ENCODE measurements at regions not wholly inside any gene's neighbourhood (a gene's known extent, or its start where the extent isn't known, plus 50 kb on each side); places are given as distances from the start of the nearest gene placed in this dataset.
"Not testable (repeated sequence)": the region's sequence is repeated elsewhere in the genome, so short reads cannot be mapped to it uniquely, and the experiment has no call there.

DNA sequence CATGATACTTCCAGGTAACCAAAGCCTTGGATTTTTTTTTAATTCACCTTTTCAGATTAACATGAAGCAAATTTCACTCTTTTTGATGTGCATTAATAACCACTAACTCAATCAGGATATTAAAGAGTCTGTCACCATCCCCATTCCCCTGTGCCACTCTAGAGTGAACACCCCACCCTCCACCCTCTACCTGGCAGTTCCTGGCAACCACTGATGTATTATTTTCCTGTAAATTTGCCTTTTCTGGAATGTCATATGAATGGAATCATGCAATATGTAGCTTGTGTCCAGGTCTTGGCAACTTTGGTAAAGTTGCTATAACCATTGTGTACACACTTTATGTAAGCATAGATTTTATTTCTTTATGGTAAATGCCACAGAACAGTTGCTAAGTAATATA, 627.6 kb downstream of the MCTP2 start:
- DNase-seq (ENCODE audit: low spot score), result no peak
- in situ Hi-C loops (cut with MboI; ENCODE audit: low sequenced_read_pairs, unreplicated experiment), result no loop called here
- TF ChIP-seq, protein P1, sequence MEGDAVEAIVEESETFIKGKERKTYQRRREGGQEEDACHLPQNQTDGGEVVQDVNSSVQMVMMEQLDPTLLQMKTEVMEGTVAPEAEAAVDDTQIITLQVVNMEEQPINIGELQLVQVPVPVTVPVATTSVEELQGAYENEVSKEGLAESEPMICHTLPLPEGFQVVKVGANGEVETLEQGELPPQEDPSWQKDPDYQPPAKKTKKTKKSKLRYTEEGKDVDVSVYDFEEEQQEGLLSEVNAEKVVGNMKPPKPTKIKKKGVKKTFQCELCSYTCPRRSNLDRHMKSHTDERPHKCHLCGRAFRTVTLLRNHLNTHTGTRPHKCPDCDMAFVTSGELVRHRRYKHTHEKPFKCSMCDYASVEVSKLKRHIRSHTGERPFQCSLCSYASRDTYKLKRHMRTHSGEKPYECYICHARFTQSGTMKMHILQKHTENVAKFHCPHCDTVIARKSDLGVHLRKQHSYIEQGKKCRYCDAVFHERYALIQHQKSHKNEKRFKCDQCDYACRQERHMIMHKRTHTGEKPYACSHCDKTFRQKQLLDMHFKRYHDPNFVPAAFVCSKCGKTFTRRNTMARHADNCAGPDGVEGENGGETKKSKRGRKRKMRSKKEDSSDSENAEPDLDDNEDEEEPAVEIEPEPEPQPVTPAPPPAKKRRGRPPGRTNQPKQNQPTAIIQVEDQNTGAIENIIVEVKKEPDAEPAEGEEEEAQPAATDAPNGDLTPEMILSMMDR (IDR thresholded peaks at IDR 0.05; ENCODE audit: borderline replicate concordance, control extremely low read depth, extremely low read depth, insufficient read depth, missing control alignments), result no peak

DNA sequence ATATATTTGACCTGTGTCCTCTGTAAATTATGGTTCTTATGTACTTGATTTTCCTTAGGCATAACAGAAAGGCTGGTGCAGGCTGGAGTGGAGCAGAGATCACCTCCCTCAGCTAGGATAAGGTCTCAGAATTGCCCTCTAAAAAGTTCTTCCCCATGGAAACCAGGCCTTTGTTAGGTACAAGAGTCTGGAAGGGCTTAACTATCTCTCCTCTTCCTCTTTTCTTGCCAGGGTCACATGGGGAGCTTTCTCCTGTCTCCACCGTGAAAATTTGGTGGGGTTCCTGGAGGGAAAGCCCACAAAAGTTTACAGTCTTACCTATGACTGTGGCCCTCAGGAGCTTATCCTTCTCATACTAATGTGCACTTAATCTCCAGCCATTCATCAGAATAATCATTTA, 633.2 kb downstream of the MCTP2 start:
- in situ Hi-C loops (cut with MboI; ENCODE audit: low sequenced_read_pairs, unreplicated experiment), result no loop called here
- TF ChIP-seq, protein P1 (IDR thresholded peaks at IDR 0.05; ENCODE audit: borderline replicate concordance, control extremely low read depth, extremely low read depth, insufficient read depth, missing control alignments), result no peak
- no peak for DNase-seq (ENCODE audit: low spot score)

DNA sequence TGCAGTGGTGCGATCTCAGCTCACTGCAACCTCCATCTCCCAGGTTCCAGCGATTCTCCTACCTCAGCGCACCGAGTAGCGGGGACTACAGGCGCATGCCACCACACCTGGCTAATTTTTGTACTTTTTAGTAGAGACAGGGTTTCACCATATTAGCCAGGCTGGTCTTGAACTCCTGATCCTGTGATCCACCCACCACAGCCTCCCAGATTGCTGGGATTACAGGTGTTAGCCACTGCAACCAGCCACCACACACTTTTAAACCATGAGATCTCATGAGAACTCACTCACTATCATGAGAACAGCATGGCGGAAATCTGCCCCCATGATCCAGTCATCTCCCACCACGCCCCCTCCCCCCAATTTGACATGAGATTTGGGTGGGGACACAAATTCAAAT, 636.9 kb downstream of the MCTP2 start:
- DNase-seq (ENCODE audit: low spot score); in situ Hi-C loops (cut with MboI; ENCODE audit: low sequenced_read_pairs, unreplicated experiment): not testable (repeated sequence)

DNA sequence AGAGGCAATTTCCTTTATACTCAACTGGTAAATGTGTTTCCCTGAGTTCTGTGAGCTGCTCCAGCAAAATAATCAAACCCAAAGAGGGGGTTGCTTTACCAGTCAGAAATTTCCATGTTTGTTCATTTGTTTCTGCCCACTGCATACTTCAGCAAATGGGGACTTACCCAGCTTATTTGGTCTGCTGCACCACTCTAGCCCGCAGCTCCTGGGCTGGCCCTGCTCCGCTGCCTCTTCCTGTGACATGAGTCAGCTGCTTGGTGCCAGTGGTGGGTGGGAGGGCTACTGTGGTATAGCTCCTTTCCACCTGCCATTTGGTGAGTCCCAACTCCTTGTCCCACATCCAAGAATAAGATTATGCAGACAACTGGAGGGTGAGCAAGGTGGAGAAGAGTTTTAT, 644.2 kb downstream of the MCTP2 start:
- DNase-seq (ENCODE audit: low spot score), result no peak
- in situ Hi-C loops (cut with MboI; ENCODE audit: low sequenced_read_pairs, unreplicated experiment), result no loop called here

DNA sequence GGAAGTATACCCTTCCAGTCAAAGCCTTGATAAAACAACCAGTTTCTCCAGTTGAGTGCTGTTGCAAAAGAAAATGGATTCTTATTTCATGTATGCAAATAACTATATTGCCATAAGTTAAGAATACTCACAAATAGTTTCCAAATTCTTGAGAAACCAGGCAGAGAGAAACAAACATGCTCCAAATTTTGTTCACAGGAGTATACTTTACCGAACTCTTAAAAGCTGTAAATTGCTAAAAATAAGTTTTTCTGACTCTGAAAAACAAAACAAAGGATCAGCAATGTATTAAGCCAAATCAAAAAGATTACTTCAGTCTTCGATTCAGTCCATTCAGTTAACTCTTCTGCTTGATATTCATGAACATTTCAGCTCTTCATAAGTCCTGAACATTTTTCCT, 646.5 kb downstream of the MCTP2 start:
- no peak for DNase-seq (ENCODE audit: low spot score)
- in situ Hi-C loops (cut with MboI; ENCODE audit: low sequenced_read_pairs, unreplicated experiment), result no loop called here
- TF ChIP-seq, protein P1 (IDR thresholded peaks at IDR 0.05; ENCODE audit: borderline replicate concordance, control extremely low read depth, extremely low read depth, insufficient read depth, missing control alignments), result no peak

More for the DNA sequence above, 644.2 kb downstream of the MCTP2 start:
- TF ChIP-seq, protein P1 (IDR thresholded peaks at IDR 0.05; ENCODE audit: borderline replicate concordance, control extremely low read depth, extremely low read depth, insufficient read depth, missing control alignments), result no peak

DNA sequence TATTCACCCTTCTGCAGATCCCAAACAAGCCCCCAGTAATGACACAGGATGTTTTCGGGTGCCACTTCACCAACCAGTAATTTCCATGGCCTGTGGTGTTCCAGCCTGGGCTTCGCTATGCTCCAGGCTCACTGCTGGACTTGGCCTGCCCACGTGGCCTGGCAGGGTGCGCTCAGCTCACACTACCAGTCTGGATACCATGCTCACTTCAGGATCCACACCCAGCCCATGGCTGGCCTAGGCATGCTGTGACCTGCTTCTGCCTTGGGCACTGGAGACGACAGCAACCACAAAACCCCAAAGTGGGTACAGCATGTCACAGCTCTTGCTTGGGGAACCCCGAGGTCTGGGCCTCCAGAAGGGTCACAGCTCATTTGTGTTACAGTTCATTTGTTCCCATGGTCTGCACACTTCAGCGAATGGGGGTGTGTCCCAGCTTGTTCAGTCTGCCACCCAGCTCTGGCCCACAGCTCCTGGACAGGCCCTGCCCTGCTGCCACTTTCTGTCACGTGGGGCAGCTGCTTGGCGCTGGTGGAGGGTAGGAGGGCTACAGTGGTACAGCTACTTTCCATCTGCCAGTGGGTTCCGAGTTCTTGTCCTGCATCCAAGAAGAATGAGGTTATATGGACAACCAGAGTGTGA, 650.8 kb downstream of the MCTP2 start:
- in situ Hi-C loops (cut with MboI; ENCODE audit: low sequenced_read_pairs, unreplicated experiment), result no loop called here
- DNase-seq (ENCODE audit: low spot score), result no peak

DNA sequence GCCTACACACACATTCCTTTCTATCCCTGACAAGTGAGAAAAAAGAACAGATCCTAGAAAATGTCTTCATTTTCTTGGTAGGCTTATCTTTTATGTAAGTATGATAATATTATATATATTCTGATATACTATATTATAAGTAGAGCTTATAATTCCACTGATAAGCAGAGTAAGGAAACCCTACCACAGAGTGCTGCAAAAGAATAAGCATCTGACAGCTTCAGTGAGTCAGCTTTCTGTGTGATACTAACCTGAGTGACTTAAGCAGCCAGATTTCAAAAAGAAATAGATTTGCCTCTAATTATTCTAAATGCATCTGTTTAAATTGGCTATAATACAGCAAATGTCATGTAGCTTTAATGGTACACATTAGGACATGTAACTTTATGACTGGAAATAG, 656.0 kb downstream of the MCTP2 start:
- no peak for DNase-seq (ENCODE audit: low spot score)
- in situ Hi-C loops (cut with MboI; ENCODE audit: low sequenced_read_pairs, unreplicated experiment), result no loop called here
- TF ChIP-seq, protein P1 (IDR thresholded peaks at IDR 0.05; ENCODE audit: borderline replicate concordance, control extremely low read depth, extremely low read depth, insufficient read depth, missing control alignments), result no peak

More for the DNA sequence above, 650.8 kb downstream of the MCTP2 start:
- TF ChIP-seq, protein P1 (IDR thresholded peaks at IDR 0.05; ENCODE audit: borderline replicate concordance, control extremely low read depth, extremely low read depth, insufficient read depth, missing control alignments), result no peak
